Gastrocnemius medialis (tissue), 4 donors: ENCODE measurements at regions not wholly inside any gene's neighbourhood (a gene's known extent, or its start where the extent isn't known, plus 50 kb on each side); places are given as distances from the start of the nearest gene placed in this dataset.
"Not testable (repeated sequence)": the region's sequence is repeated elsewhere in the genome, so short reads cannot be mapped to it uniquely, and the experiment has no call there.

Experiments
- ATAC-seq, 2 donors: fragments of 150-250 bp; one replicate each; pipeline ENCODE4 v1.9.1; 2016
- DNase-seq, 2 donors: peaks; one replicate each; pipeline ENCODE4 v3.0.0-alpha.2; 2019
- H3K27ac ChIP-seq, 4 donors: fragments of 200-600 bp; sonication (generic); 1 replicate in 1 of 4; 2 replicates in 3 of 4; pipeline ENCODE4 v1.5.1; 2016 to 2018; ENCODE audit warnings: mild to moderate bottlenecking in 2 of 4, moderate library complexity in 1 of 4
- H3K27me3 ChIP-seq, 3 donors: fragments of 200-600 bp; sonication (generic) in 2 of 3; 1 replicate in 1 of 3; 2 replicates in 2 of 3; pipeline versions ENCODE4 v1.5.1 to v1.6.0; 2016 to 2019; ENCODE audit warnings: mild to moderate bottlenecking in 1 of 3, moderate library complexity in 1 of 3
- H3K36me3 ChIP-seq, 2 donors: fragments of 200-600 bp; sonication (generic) in 1 of 2; one replicate each; pipeline ENCODE4 v1.5.1; 2017 to 2018
- H3K4me1 ChIP-seq, 2 donors: fragments of 200-600 bp; sonication (generic) in 1 of 2; one replicate each; pipeline ENCODE4 v1.5.1; 2016 to 2017; ENCODE audit warnings: mild to moderate bottlenecking in 2 of 2
- H3K4me3 ChIP-seq, 4 donors: fragments of 200-600 bp; sonication (generic) in 3 of 4; 1 replicate in 1 of 4; 2 replicates in 3 of 4; pipeline ENCODE4 v1.5.1; 2016 to 2019; ENCODE audit warnings: mild to moderate bottlenecking in 2 of 4
- H3K9me3 ChIP-seq, 3 donors: fragments of 200-600 bp; sonication (generic) in 2 of 3; 1 replicate in 1 of 3; 2 replicates in 2 of 3; pipeline ENCODE4 v1.5.1; 2016 to 2019
- CTCF ChIP-seq, 5 experiments: fragments of 450-650 bp in 3 of 5; fragments of 200-600 bp in 2 of 5; sonication (generic) in 2 of 5; IDR thresholded peaks in 4 of 5; conservative IDR thresholded peaks in 1 of 5; 1 replicate in 4 of 5; 2 replicates in 1 of 5; pipeline ENCODE4 v1.5.1; 2016 to 2019; ENCODE audit warnings: antibody characterized with exemption in 5 of 5, mild to moderate bottlenecking in 3 of 5, moderate library complexity in 3 of 5
- POLR2A ChIP-seq, 2 donors: fragments of 450-650 bp; IDR thresholded peaks; one replicate each; pipeline ENCODE4 v1.6.1; 2017; ENCODE audit warnings: antibody characterized with exemption in 2 of 2, mild to moderate bottlenecking in 2 of 2, moderate library complexity in 2 of 2
- in situ Hi-C, 4 donors: fragments of 200-750 bp; cut with MboI; loops; one replicate each; pipeline versions ENCODE4 v1.15.0 to v1.8.0; 2017; ENCODE audit warnings: low sequenced_read_pairs in 4 of 4
- intact Hi-C: fragments of 100-400 bp; cut with DNase I; formaldehyde crosslinking; loops from one replicate; pipeline ENCODE4 v1.15.1; 2023; ENCODE audit warnings: low total_unique reads

- DNase-seq (no peak), ATAC-seq (no peak)
- intact Hi-C loops (no loop called here), in situ Hi-C loops (no loop called here)
- Histone ChIP-seq H3K27me3 (no peaks in the 10 kb centered on the region), H3K27ac (no peak overlapping the region), H3K4me1 (no peaks in the 10 kb centered on the region), H3K9me3 (no peaks in the 10 kb centered on the region), H3K4me3 (no peak overlapping the region), H3K36me3 (no peaks in the 10 kb centered on the region)
- TF ChIP-seq CTCF (IDR thresholded peaks at IDR 0.05 in 4 of 5, conservative IDR thresholded peaks at IDR 0.05 in 1 of 5) = no peak
- no peak for TF ChIP-seq POLR2A (IDR thresholded peaks at IDR 0.05)
Observed at GRCh38 chr3:185995352-185995751, 57.5 kb upstream of the TRA2B start.

GRCh38 chr3:185992831-185993374 is 55.1 kb upstream of the TRA2B start:
- Histone ChIP-seq H3K27ac (no peak overlapping the region), H3K4me3 (no peak overlapping the region), H3K4me1 (no peaks in the 10 kb centered on the region), H3K9me3 (no peaks in the 10 kb centered on the region), H3K27me3 (no peaks in the 10 kb centered on the region), H3K36me3 (no peaks in the 10 kb centered on the region)
- no peak for DNase-seq
- TF ChIP-seq POLR2A (IDR thresholded peaks at IDR 0.05) (no peak), CTCF (IDR thresholded peaks at IDR 0.05 in 4 of 5, conservative IDR thresholded peaks at IDR 0.05 in 1 of 5) (no peak)
- ATAC-seq = no peak
- in situ Hi-C loops = no loop called here
- intact Hi-C loops = no loop called here

GRCh38 chr3:185990995-185991394 is 53.2 kb upstream of the TRA2B start:
- H3K4me1 ChIP-seq, H3K27ac ChIP-seq, H3K27me3 ChIP-seq, H3K4me3 ChIP-seq, H3K36me3 ChIP-seq, intact Hi-C loops, ATAC-seq, H3K9me3 ChIP-seq, DNase-seq, in situ Hi-C loops: not testable (repeated sequence)

DNA sequence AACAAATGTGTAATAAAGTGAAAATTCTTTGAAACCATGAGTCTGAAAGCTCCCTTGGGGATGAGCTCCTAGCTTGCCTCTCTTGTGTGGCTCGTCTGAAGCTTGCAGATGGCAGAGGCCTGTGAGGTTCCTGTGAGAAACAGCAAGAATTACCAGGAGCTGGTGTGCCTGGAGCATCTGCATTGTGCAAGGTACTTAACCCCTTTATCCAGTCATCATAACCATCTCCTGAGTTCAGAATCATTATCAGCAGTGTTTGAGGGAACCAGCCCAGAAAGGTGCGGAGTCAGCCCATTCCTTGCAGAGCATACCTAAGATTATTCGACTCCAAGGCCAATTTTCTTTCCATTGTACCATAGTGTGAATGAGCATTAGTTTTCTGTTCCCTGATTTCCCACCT is 51.7 kb upstream of the TRA2B start:
- Histone ChIP-seq H3K36me3 (no peaks in the 10 kb centered on the region), H3K4me1 (no peaks in the 10 kb centered on the region), H3K27me3 (no peaks in the 10 kb centered on the region), H3K4me3 (no peak overlapping the region), H3K27ac (no peak overlapping the region), H3K9me3 (no peaks in the 10 kb centered on the region)
- TF ChIP-seq POLR2A (IDR thresholded peaks at IDR 0.05) (no peak), CTCF (IDR thresholded peaks at IDR 0.05 in 4 of 5, conservative IDR thresholded peaks at IDR 0.05 in 1 of 5) (no peak)
- ATAC-seq (no peak), DNase-seq (no peak)
- intact Hi-C loops = no loop called here
- in situ Hi-C loops = loop anchor here (10.0 kb wide), 4 partner anchors 255 to 555 kb away; partner anchors contain the start of gene CRYGS (in 1 of the 4)

DNA sequence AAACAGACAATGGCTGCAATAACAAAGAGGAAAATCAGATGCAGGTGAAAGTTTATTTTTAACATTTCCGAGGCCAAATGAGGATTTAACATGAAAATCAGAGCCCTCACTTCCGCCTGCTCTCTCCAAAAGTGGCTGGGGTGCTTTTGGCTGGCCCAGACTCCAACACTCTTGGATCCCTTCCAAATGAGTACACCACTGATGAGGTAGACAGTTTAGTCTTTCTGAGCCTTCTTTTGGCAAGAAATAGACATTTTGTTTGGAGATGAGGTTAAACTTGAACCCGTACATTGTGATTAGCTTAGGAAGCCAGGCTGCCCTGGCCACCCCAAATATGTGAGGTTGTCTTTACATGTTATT is 51.0 kb upstream of the TRA2B start:
- no peaks in the 10 kb centered on the region for H3K27me3 ChIP-seq
- intact Hi-C loops = no loop called here
- no peak for DNase-seq
- no peaks in the 10 kb centered on the region for H3K36me3 ChIP-seq
- no peaks in the 10 kb centered on the region for H3K4me1 ChIP-seq
- H3K9me3 ChIP-seq = no peaks in the 10 kb centered on the region
- no peak for ATAC-seq
- in situ Hi-C loops = loop anchor here (10.0 kb wide), 4 partner anchors 256 to 556 kb away; partner anchors contain the start of gene CRYGS (in 1 of the 4)
- TF ChIP-seq POLR2A (IDR thresholded peaks at IDR 0.05) (no peak), CTCF (IDR thresholded peaks at IDR 0.05 in 4 of 5, conservative IDR thresholded peaks at IDR 0.05 in 1 of 5) (no peak)
- no peak overlapping the region for H3K4me3 ChIP-seq
- H3K27ac ChIP-seq = no peak overlapping the region
